AG09319 (cell line): ENCODE measurements at regions not wholly inside any gene's neighbourhood (a gene's known extent, or its start where the extent isn't known, plus 50 kb on each side); places are given as distances from the start of the nearest gene placed in this dataset.
"Not testable (repeated sequence)": the region's sequence is repeated elsewhere in the genome, so short reads cannot be mapped to it uniquely, and the experiment has no call there.

Experiments
- DNase-seq: peaks from one replicate; pipeline ENCODE4 v3.0.0-alpha.2; 2010; ENCODE audit warnings: low read depth; ENCODE audit errors: extremely low read depth
- TF ChIP-seq, protein P1 (sequence below): IDR thresholded peaks from 2 replicates; pipeline ENCODE4 v1.5.1; 2011; ENCODE audit warnings: low read depth, mild to moderate bottlenecking, inconsistent platforms, low read length, moderate library complexity

DNA sequence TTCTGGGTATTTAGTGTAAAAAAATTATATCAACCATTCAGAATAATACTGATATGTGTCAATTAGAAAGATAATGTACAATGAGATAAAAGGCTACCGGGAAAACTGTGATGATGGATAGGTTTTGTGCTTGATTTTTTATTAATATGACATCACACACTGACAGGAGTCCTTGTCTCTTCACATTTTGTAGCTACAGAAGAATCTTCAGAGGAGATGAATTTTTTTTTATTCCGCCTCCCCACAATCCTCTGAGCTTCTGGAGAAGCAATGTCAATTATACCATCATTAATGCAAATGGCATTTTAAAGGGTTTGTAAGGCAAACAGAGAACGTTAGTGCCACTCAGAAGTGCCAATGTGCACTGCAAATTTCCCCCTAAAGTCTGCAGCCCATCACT lies 131.7 kb upstream of the CCNG1 start:
- TF ChIP-seq, protein P1, sequence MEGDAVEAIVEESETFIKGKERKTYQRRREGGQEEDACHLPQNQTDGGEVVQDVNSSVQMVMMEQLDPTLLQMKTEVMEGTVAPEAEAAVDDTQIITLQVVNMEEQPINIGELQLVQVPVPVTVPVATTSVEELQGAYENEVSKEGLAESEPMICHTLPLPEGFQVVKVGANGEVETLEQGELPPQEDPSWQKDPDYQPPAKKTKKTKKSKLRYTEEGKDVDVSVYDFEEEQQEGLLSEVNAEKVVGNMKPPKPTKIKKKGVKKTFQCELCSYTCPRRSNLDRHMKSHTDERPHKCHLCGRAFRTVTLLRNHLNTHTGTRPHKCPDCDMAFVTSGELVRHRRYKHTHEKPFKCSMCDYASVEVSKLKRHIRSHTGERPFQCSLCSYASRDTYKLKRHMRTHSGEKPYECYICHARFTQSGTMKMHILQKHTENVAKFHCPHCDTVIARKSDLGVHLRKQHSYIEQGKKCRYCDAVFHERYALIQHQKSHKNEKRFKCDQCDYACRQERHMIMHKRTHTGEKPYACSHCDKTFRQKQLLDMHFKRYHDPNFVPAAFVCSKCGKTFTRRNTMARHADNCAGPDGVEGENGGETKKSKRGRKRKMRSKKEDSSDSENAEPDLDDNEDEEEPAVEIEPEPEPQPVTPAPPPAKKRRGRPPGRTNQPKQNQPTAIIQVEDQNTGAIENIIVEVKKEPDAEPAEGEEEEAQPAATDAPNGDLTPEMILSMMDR = no peak
- DNase-seq = no peak

DNA sequence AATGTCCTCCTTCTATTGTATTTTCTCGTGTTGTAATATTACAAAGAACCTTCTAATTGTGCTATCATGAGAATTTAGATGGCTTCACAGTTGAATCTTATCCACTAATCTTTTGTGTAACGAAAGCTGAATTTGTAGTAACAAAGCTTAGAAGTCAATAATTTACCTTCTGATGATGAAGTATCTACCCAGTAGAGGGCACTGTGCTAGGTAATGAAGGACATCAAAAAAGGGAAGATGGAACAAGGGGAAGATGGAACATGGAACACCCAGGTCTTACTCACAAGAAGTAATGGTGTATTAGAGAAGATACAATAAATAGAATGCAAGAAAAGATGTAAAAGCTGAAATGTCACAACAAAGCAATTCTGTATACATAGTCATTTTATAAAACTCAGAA lies 131.0 kb upstream of the CCNG1 start:
- DNase-seq = no peak
- TF ChIP-seq, protein P1 = no peak

DNA sequence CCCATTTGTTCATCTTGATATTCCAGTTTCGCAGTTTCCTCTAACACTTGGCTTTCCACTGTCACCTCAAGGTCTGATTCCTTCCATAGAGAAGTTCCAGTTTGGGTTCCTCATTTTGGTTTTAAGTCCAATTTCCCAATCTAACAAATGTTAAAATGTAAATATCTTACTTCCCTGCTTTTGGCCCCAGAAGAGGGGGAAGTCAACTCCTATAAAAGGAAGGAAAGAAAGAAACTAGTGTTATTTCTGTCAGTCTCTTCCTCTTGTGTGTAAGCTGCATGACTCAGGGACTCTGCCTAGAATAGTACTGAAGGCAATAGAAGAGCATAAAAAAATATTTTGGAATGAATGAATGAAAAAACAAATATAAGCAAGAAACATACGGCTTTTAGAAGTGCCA lies 127.5 kb upstream of the CCNG1 start:
- TF ChIP-seq, protein P1 = no peak
- no peak for DNase-seq

DNA sequence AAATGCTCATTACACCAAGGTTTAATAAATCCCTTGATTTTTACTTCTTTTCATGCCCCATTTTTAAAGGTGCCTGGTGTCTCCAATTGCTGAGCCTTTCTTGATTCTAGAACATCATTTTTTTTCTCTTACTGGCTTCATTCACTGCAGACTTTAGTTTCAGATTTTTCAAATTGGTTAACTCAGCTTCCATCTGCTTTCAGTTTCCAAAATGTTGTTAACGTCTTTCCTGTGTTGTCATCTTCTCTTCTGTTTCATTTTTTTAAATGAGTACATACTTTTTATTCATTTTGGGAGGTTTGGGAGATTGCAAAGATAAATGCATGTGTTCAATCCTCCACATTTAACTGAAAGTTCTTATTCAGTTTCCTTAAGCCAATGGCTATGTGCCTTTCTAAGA lies 126.4 kb upstream of the CCNG1 start:
- no peak for DNase-seq
- TF ChIP-seq, protein P1 = no peak

DNA sequence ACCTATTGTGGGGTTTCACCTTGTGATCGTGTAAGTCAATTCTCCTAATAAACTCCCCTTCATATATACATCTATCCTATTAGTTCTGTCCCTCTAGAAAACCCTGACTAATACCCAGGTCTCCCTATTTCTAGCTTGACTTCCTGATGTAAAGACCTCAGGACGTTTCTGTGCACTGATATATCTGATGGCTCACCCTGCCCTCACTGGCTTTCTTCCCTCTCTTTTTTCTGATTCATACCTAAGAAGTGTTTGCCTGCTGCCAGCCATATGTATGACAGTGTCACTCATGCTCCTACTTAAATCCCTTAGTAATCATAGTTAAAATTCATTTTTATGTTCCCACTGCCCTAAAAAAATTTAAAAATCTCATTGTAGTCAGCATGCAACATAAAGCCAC lies 124.8 kb upstream of the CCNG1 start:
- TF ChIP-seq, protein P1 = no peak
- DNase-seq = no peak

DNA sequence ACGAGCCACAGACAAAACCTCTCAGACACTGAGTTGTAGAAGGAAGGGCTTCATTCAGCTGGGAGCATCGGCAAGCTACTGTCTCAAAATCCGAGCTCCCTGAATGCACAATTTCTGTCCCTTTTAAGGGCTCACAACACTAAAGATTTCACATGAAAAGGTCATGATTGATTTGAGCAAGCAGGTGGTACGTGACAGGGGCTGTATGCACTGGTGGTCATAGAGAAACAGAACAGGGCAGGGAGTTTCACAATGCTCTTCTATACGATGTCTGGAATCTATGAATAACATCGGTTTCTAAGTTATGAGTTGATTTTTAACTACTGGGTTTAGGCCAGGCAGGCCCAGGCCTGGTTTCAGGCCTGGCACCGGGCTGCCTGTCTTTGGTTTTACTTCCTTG lies 124.3 kb upstream of the CCNG1 start:
- DNase-seq = not testable (repeated sequence)

DNA sequence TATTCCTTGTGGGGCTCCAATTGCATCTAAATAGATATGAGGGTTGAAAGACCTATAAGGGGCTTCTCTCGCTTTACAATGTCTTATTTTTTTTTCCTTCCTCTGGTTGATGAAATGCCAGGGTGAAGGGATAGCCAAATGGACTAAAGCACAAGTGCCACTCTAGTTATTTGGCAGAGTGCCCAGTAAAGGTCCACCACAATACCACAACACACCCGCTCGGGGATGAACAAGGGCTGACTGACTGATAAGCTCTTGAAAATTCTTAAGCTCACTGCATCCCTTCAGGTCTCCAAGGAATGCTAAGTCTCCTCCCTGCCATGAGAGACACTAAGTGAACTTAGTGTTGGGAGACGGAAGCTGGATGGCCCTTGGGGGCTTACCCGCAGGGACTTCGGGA lies 121.0 kb upstream of the CCNG1 start:
- not testable (repeated sequence) for DNase-seq

DNA sequence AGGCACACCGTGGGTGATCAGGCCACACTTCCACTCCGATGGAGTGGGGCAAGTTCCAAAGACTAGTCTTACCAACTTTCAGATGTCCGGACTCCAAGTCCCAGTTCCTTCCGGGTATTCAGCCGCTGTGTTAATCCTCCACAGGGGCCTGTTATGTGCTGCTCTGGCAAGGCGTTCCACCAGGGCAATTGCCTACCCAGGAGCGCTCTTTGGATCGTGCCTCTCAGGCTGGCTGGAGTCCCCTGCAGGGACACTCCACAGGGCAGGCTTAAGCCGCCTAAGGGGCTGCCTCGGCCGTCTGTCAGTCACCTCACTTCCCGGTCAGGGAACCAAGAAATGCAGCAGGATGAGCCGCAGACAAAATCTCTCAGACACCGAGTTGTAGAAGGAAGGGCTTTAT lies 118.7 kb upstream of the CCNG1 start:
- TF ChIP-seq, protein P1 = no peak
- DNase-seq = no peak

DNA sequence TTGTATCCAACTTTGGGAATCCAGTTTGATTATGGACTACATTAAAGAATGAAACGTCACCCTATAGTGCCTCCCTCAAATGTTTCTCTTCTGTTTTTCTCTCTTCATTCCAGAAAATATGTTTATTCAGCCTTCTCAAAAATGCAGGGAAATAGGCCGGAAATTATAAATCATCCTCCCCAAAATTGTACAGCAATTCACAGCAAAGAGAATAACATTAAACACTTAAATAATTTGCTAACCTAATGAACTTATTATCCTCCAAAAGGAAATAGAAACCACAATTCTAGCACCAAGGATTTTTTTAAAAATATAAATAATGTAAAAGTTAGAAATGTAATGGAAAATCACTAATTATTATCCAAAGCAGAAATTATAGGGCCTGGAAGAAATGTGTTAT lies 115.9 kb upstream of the CCNG1 start:
- DNase-seq = no peak
- TF ChIP-seq, protein P1 = no peak
